KOPT-K1 (cell line): ENCODE measurements at regions not wholly inside any gene's neighbourhood (a gene's known extent, or its start where the extent isn't known, plus 50 kb on each side); places are given as distances from the start of the nearest gene placed in this dataset.
"Not testable (repeated sequence)": the region's sequence is repeated elsewhere in the genome, so short reads cannot be mapped to it uniquely, and the experiment has no call there.

Source experiments
- H3K27ac ChIP-seq: fragments of 200-600 bp; sonication (generic); 2 replicates; pipeline ENCODE4 v1.5.1; 2016; ENCODE audit warnings: antibody characterized with exemption, mild to moderate bottlenecking, low read depth, low read length; ENCODE audit not compliant: poor library complexity, severe bottlenecking
- H3K36me3 ChIP-seq: fragments of 200-600 bp; sonication (generic); 2 replicates; pipeline ENCODE4 v1.5.1; 2017; ENCODE audit warnings: antibody characterized with exemption, mild to moderate bottlenecking, low read length, moderate library complexity; ENCODE audit not compliant: insufficient read depth
- H3K9me3 ChIP-seq: fragments of 200-600 bp; sonication (generic); 2 replicates; pipeline ENCODE4 v1.5.1; 2017; ENCODE audit warnings: antibody characterized with exemption, low read length, mild to moderate bottlenecking; ENCODE audit not compliant: insufficient read depth, poor library complexity, severe bottlenecking

- H3K36me3 ChIP-seq: no peaks in the 10 kb centered on the region
- no peak overlapping the region for H3K27ac ChIP-seq
- no peaks in the 10 kb centered on the region for H3K9me3 ChIP-seq
These were observed 284.4 kb downstream of the OSTF1 start for GRCh38 chr9:75372499-75373268.

- Histone ChIP-seq H3K36me3 (no peaks in the 10 kb centered on the region), H3K27ac (no peak overlapping the region), H3K9me3 (no peaks in the 10 kb centered on the region)
These were observed 288.5 kb downstream of the OSTF1 start for GRCh38 chr9:75376680-75377254.

GRCh38 chr9:75378036-75378435 is 289.7 kb downstream of the OSTF1 start:
- H3K36me3 ChIP-seq: no peaks in the 10 kb centered on the region
- no peak overlapping the region for H3K27ac ChIP-seq
- H3K9me3 ChIP-seq: no peaks in the 10 kb centered on the region

GRCh38 chr9:75378926-75379325 is 290.6 kb downstream of the OSTF1 start:
- Histone ChIP-seq H3K27ac (no peak overlapping the region), H3K36me3 (no peaks in the 10 kb centered on the region), H3K9me3 (no peaks in the 10 kb centered on the region)

- H3K27ac ChIP-seq: no peak overlapping the region
- H3K9me3 ChIP-seq: peaks cover 12% of the 10 kb centered on the region
- no peaks in the 10 kb centered on the region for H3K36me3 ChIP-seq
These were observed 293.8 kb downstream of the OSTF1 start for GRCh38 chr9:75382126-75382525.

GRCh38 chr9:75383420-75384034 is 295.2 kb downstream of the OSTF1 start:
- H3K9me3 ChIP-seq: peaks cover 12% of the 10 kb centered on the region
- not testable (repeated sequence) for H3K36me3 ChIP-seq, H3K27ac ChIP-seq

- Histone ChIP-seq H3K36me3 (no peaks in the 10 kb centered on the region), H3K27ac (no peak overlapping the region), H3K9me3 (peaks cover 12% of the 10 kb centered on the region)
These were observed 296.9 kb downstream of the OSTF1 start for GRCh38 chr9:75385236-75385635.

GRCh38 chr9:75389101-75389500 is 300.8 kb downstream of the OSTF1 start:
- no peak overlapping the region for H3K27ac ChIP-seq
- no peaks in the 10 kb centered on the region for H3K36me3 ChIP-seq
- peaks cover 12% of the 10 kb centered on the region for H3K9me3 ChIP-seq

- Histone ChIP-seq H3K9me3 (no peaks in the 10 kb centered on the region), H3K27ac (no peak overlapping the region), H3K36me3 (no peaks in the 10 kb centered on the region)
These were observed 302.6 kb downstream of the OSTF1 start for GRCh38 chr9:75390951-75391350.

GRCh38 chr9:75391497-75391896 is 303.2 kb downstream of the OSTF1 start:
- H3K9me3 ChIP-seq: no peaks in the 10 kb centered on the region
- no peaks in the 10 kb centered on the region for H3K36me3 ChIP-seq
- no peak overlapping the region for H3K27ac ChIP-seq

GRCh38 chr9:75395336-75395735 is 307.0 kb downstream of the OSTF1 start:
- Histone ChIP-seq H3K9me3 (no peaks in the 10 kb centered on the region), H3K27ac (no peak overlapping the region), H3K36me3 (no peaks in the 10 kb centered on the region)

GRCh38 chr9:75397836-75398235 is 309.5 kb downstream of the OSTF1 start:
- Histone ChIP-seq H3K27ac (no peak overlapping the region), H3K9me3 (no peaks in the 10 kb centered on the region)

GRCh38 chr9:75408391-75408790 is 320.1 kb downstream of the OSTF1 start:
- Histone ChIP-seq H3K36me3 (no peaks in the 10 kb centered on the region), H3K9me3 (no peaks in the 10 kb centered on the region), H3K27ac (no peak overlapping the region)

More at GRCh38 chr9:75397836-75398235, 309.5 kb downstream of the OSTF1 start:
- H3K36me3 ChIP-seq: no peaks in the 10 kb centered on the region

GRCh38 chr9:75410405-75410804 is 322.1 kb downstream of the OSTF1 start:
- Histone ChIP-seq H3K36me3 (no peaks in the 10 kb centered on the region), H3K9me3 (no peaks in the 10 kb centered on the region), H3K27ac (no peak overlapping the region)

- Histone ChIP-seq H3K27ac (no peak overlapping the region), H3K9me3 (no peaks in the 10 kb centered on the region)
These were observed 326.3 kb downstream of the OSTF1 start for GRCh38 chr9:75414371-75415160.

More at GRCh38 chr9:75414371-75415160, 326.3 kb downstream of the OSTF1 start:
- no peaks in the 10 kb centered on the region for H3K36me3 ChIP-seq
